WTC11 (cell line): ENCODE measurements at regions not wholly inside any gene's neighbourhood (a gene's known extent, or its start where the extent isn't known, plus 50 kb on each side); places are given as distances from the start of the nearest gene placed in this dataset.

ENCODE experiments used
- ATAC-seq: fragments of 200-7000 bp; cut with Tn5 transposase; 2 replicates; pipeline ENCODE4 v1.10.0; 2021; ENCODE audit warnings: mild to moderate bottlenecking, moderate library complexity
- CTCF ChIA-PET: fragments of 300-600 bp; sonication (Branson Sonifier 250); formaldehyde crosslinking; loops from one replicate; lab custom pipeline; 2021; ENCODE audit warnings: antibody characterized with exemption; lab: Charles Lee
- POLR2A ChIA-PET: fragments of 350-600 bp; sonication (Branson Sonifier 250); formaldehyde crosslinking; loops from one replicate; lab custom pipeline; 2021; ENCODE audit warnings: antibody characterized with exemption; lab: Charles Lee
- DNase-seq: peaks from one replicate; pipeline ENCODE4 v3.0.0; 2021; ENCODE audit warnings: low spot score
- H3K27ac Mint-ChIP-seq: 2 replicates; pipeline ENCODE4 v1.8.0; 2021; ENCODE audit warnings: mixed read lengths
- H3K27me3 Mint-ChIP-seq: 2 replicates; pipeline ENCODE4 v1.8.0; 2021; ENCODE audit warnings: low read depth, mild to moderate bottlenecking, moderate library complexity, mixed read lengths
- H3K36me3 Mint-ChIP-seq: 2 replicates; pipeline ENCODE4 v1.8.0; 2021; ENCODE audit warnings: mixed read lengths
- H3K4me1 Mint-ChIP-seq: 2 replicates; pipeline ENCODE4 v1.8.0; 2022; ENCODE audit warnings: mixed read lengths
- H3K4me3 Mint-ChIP-seq: 2 replicates; pipeline ENCODE4 v1.8.0; 2021; ENCODE audit warnings: mild to moderate bottlenecking, moderate library complexity, mixed read lengths
- H3K9me3 Mint-ChIP-seq: 2 replicates; pipeline ENCODE4 v1.8.0; 2021; ENCODE audit warnings: mixed read lengths
- ATF1 ChIP-seq: sonication (generic); formaldehyde crosslinking; IDR thresholded peaks from 2 replicates; pipeline ENCODE4 v1.8.1; 2023; ENCODE audit warnings: mild to moderate bottlenecking, moderate library complexity, missing genetic modification reagents
- CTCF ChIP-seq: fragments of 200-600 bp; IDR thresholded peaks from 2 replicates; pipeline ENCODE4 v1.8.0; 2022; ENCODE audit warnings: antibody characterized with exemption
- ETV6 ChIP-seq: sonication (generic); formaldehyde crosslinking; IDR thresholded peaks from 2 replicates; pipeline ENCODE4 v1.8.1; 2022; ENCODE audit warnings: mild to moderate bottlenecking, missing genetic modification reagents
- FOXP1 ChIP-seq: sonication (generic); formaldehyde crosslinking; IDR thresholded peaks from 2 replicates; pipeline ENCODE4 v1.8.0; 2022; ENCODE audit warnings: missing genetic modification reagents, mild to moderate bottlenecking, moderate library complexity, borderline replicate concordance
- GABPB1 ChIP-seq: sonication (generic); formaldehyde crosslinking; IDR thresholded peaks from 2 replicates; pipeline ENCODE4 v1.8.1; 2023; ENCODE audit warnings: mild to moderate bottlenecking, missing genetic modification reagents
- GRHL2 ChIP-seq: fragments of 250-450 bp; sonication (Bioruptor Pico); IDR thresholded peaks from 2 replicates; pipeline ENCODE4 v1.8.0; 2022; ENCODE audit warnings: mild to moderate bottlenecking, moderate library complexity; ENCODE audit not compliant: insufficient replicate concordance, severe bottlenecking
- IRF2 ChIP-seq: sonication (generic); formaldehyde crosslinking; IDR thresholded peaks from 2 replicates; pipeline ENCODE4 v1.8.0; 2022; ENCODE audit warnings: low read depth, missing genetic modification reagents, borderline replicate concordance
- KAT7 ChIP-seq: sonication (generic); formaldehyde crosslinking; IDR thresholded peaks from 2 replicates; pipeline ENCODE4 v1.8.1; 2023; ENCODE audit warnings: missing genetic modification reagents, mild to moderate bottlenecking, borderline replicate concordance
- MAX ChIP-seq: sonication (generic); formaldehyde crosslinking; IDR thresholded peaks from 2 replicates; pipeline ENCODE4 v1.8.0; 2022; ENCODE audit warnings: mild to moderate bottlenecking, missing genetic modification reagents
- NFE2L1 ChIP-seq: sonication (generic); formaldehyde crosslinking; IDR thresholded peaks from 2 replicates; pipeline ENCODE4 v1.8.1; 2023; ENCODE audit warnings: missing genetic modification reagents
- NFYB ChIP-seq: sonication (generic); formaldehyde crosslinking; conservative IDR thresholded peaks from 2 replicates; pipeline ENCODE4 v1.8.0; 2022; ENCODE audit warnings: low read depth, missing genetic modification reagents
- NR1H2 ChIP-seq: sonication (generic); formaldehyde crosslinking; IDR thresholded peaks from 2 replicates; pipeline ENCODE4 v1.9.0; 2021; ENCODE audit warnings: mild to moderate bottlenecking, moderate library complexity, missing genetic modification reagents
- NR2C2 ChIP-seq: sonication (generic); formaldehyde crosslinking; IDR thresholded peaks from 2 replicates; pipeline ENCODE4 v1.8.0; 2022; ENCODE audit warnings: mild to moderate bottlenecking, missing genetic modification reagents
- RELA ChIP-seq: sonication (generic); formaldehyde crosslinking; IDR thresholded peaks from 2 replicates; pipeline ENCODE4 v1.8.1; 2022; ENCODE audit warnings: missing genetic modification reagents, mild to moderate bottlenecking, borderline replicate concordance
- RORB ChIP-seq: fragments of 250-450 bp; sonication (Bioruptor Pico); IDR thresholded peaks from 2 replicates; pipeline ENCODE4 v1.9.0; 2021; ENCODE audit warnings: mild to moderate bottlenecking
- SMAD4 ChIP-seq: sonication (generic); formaldehyde crosslinking; IDR thresholded peaks from 2 replicates; pipeline ENCODE4 v1.8.0; 2022; ENCODE audit warnings: mild to moderate bottlenecking, missing genetic modification reagents
- SP1 ChIP-seq: sonication (generic); formaldehyde crosslinking; conservative IDR thresholded peaks from 2 replicates; pipeline ENCODE4 v1.8.1; 2022; ENCODE audit warnings: missing genetic modification reagents
- TCF7 ChIP-seq: sonication (generic); formaldehyde crosslinking; IDR thresholded peaks from 2 replicates; pipeline ENCODE4 v1.8.0; 2022; ENCODE audit warnings: mild to moderate bottlenecking, low read depth, missing genetic modification reagents, moderate library complexity
- USF2 ChIP-seq: sonication (generic); formaldehyde crosslinking; IDR thresholded peaks from 2 replicates; pipeline ENCODE4 v1.8.1; 2023; ENCODE audit warnings: mild to moderate bottlenecking, missing genetic modification reagents, moderate library complexity
- ZNF219 ChIP-seq: sonication (generic); formaldehyde crosslinking; IDR thresholded peaks from 2 replicates; pipeline ENCODE4 v1.8.0; 2023; ENCODE audit warnings: missing genetic modification reagents, mild to moderate bottlenecking, borderline replicate concordance
- ZNF263 ChIP-seq: sonication (generic); formaldehyde crosslinking; IDR thresholded peaks from 2 replicates; pipeline ENCODE4 v1.8.1; 2022; ENCODE audit warnings: low read depth, mild to moderate bottlenecking, moderate library complexity, missing genetic modification reagents
- ZNF281 ChIP-seq: sonication (generic); formaldehyde crosslinking; IDR thresholded peaks from 2 replicates; pipeline ENCODE4 v1.8.0; 2023; ENCODE audit warnings: mild to moderate bottlenecking, missing genetic modification reagents
- ZNF512 ChIP-seq: sonication (generic); formaldehyde crosslinking; IDR thresholded peaks from 2 replicates; pipeline ENCODE4 v1.8.1; 2022; ENCODE audit warnings: missing genetic modification reagents, borderline replicate concordance
- TF ChIP-seq, protein P1 (sequence below): fragments of 250-450 bp; sonication (Bioruptor Pico); IDR thresholded peaks from 2 replicates; pipeline ENCODE4 v1.8.0; 2021; ENCODE audit warnings: mild to moderate bottlenecking

- ChIA-PET POLR2A (no interaction called here), CTCF (interaction anchor here (1.7 to 2.5 kb wide), 2 partner anchors 16 to 343 kb away, joined by 4 to 13 read pairs; no protein-coding TSS in a partner anchor)
- DNase-seq (no peak), ATAC-seq (no peak)
- H3K4me1 Mint-ChIP-seq, result peaks cover 6% of the 10 kb centered on the region
- TF ChIP-seq IRF2 (CRISPR knock-in tag), result no peak
- TF ChIP-seq ZNF219 (CRISPR knock-in tag), result no peak
- TF ChIP-seq ZNF512, result no peak
- TF ChIP-seq SP1 (CRISPR knock-in tag), result no peak
- TF ChIP-seq ZNF263 (CRISPR knock-in tag), result no peak
- no peak for TF ChIP-seq KAT7 (CRISPR knock-in tag)
- no peak for TF ChIP-seq CTCF
- TF ChIP-seq, protein P1, sequence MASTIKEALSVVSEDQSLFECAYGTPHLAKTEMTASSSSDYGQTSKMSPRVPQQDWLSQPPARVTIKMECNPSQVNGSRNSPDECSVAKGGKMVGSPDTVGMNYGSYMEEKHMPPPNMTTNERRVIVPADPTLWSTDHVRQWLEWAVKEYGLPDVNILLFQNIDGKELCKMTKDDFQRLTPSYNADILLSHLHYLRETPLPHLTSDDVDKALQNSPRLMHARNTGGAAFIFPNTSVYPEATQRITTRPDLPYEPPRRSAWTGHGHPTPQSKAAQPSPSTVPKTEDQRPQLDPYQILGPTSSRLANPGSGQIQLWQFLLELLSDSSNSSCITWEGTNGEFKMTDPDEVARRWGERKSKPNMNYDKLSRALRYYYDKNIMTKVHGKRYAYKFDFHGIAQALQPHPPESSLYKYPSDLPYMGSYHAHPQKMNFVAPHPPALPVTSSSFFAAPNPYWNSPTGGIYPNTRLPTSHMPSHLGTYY, result no peak
- no peak for TF ChIP-seq RORB (CRISPR knock-in tag)
- no peak for TF ChIP-seq GABPB1
- no peak for TF ChIP-seq NFE2L1 (CRISPR knock-in tag)
- TF ChIP-seq SMAD4, result no peak
- no peak for TF ChIP-seq FOXP1 (CRISPR knock-in tag)
- no peak for TF ChIP-seq GRHL2 (CRISPR knock-in tag)
- TF ChIP-seq MAX (CRISPR knock-in tag), result no peak
- no peak for TF ChIP-seq RELA (CRISPR knock-in tag)
- TF ChIP-seq NR2C2, result no peak
- no peak for TF ChIP-seq NFYB (CRISPR knock-in tag)
- no peak for TF ChIP-seq USF2 (CRISPR knock-in tag)
- no peaks in the 10 kb centered on the region for H3K27me3 Mint-ChIP-seq
- H3K36me3 Mint-ChIP-seq, result no peaks in the 10 kb centered on the region
- H3K9me3 Mint-ChIP-seq, result no peaks in the 10 kb centered on the region
- H3K4me3 Mint-ChIP-seq, result no peak overlapping the region
- no peak overlapping the region; the same call in 1 of the 2 replicates for H3K27ac Mint-ChIP-seq
These were observed 145.2 kb downstream of the KLF13 start for GRCh38 chr15:31471731-31472430.

DNA sequence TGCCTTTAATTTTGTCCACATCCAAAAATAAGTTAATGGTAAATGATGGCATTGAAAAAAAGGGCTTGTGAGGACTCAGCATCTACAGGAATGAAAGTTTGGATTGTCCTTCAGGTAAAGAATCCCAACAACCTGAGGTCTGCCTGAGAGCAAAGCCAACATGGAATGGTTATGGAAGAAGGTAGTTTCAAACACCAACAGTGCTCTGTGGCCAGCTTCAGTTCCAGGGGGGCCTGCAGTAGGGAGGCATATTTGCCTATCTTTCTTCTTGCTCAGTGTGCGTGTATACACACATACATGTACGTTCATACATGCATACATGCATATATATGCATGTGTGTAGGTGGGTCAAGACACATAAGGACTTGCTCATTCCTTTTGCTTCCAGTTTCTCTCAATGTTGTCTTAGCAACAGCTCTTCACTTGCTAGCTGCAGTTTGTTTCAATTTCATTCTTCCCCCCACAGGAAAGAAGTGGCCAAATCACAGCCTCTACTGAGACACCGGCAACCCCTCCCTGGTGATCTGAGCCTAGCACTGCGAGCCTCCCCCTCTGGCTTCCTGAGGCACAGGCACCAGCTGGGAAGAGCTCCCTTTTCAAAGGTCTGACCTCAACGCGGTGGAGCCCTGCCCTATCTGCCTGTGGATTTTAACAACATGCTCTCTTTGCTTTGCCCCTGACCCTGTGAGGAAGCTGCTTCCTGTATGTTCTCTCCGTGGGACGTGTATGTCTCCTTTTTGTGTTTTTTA lies 146.2 kb downstream of the KLF13 start:
- Mint-ChIP-seq H3K27me3 (no peaks in the 10 kb centered on the region), H3K36me3 (no peaks in the 10 kb centered on the region), H3K9me3 (peaks cover 3% of the 10 kb centered on the region; the same call in 1 of the 2 replicates), H3K4me1 (peaks cover 6% of the 10 kb centered on the region), H3K4me3 (no peak overlapping the region), H3K27ac (no peak overlapping the region)
- CTCF ChIA-PET, result interaction anchor here (1.7 to 2.5 kb wide), 2 partner anchors 15 to 344 kb away, joined by 4 to 13 read pairs; no protein-coding TSS in a partner anchor
- no peak for DNase-seq
- POLR2A ChIA-PET, result no interaction called here
- peak; percentile 53; the same call in 1 of the 2 replicates for ATAC-seq
- no peak for TF ChIP-seq ETV6
- TF ChIP-seq NR1H2 (CRISPR knock-in tag), result no peak
- TF ChIP-seq, protein P1, result no peak
- TF ChIP-seq RELA (CRISPR knock-in tag), result no peak
- no peak for TF ChIP-seq ATF1 (CRISPR knock-in tag)
- no peak for TF ChIP-seq TCF7 (CRISPR knock-in tag)
- no peak for TF ChIP-seq RORB (CRISPR knock-in tag)
- TF ChIP-seq ZNF281, result no peak
